Effector memory CD8-positive, alpha-beta T cell (primary cell): ENCODE measurements at regions not wholly inside any gene's neighbourhood (a gene's known extent, or its start where the extent isn't known, plus 50 kb on each side); places are given as distances from the start of the nearest gene placed in this dataset.

Source experiments
- ATAC-seq: fragments of 150-1000 bp; cut with Tn5 transposase; replicated peaks from 2 replicates; pipeline ENCODE4 v1.10.0; 2021; ENCODE audit warnings: mild to moderate bottlenecking, moderate library complexity
- DNase-seq, 3 experiments: peaks; one replicate each; pipeline ENCODE4 v3.0.0; 2021
- H3K27ac Mint-ChIP-seq, 2 donors: one replicate each; pipeline ENCODE4 v1.8.0; 2022; ENCODE audit warnings: mild to moderate bottlenecking in 2 of 2, mixed read lengths in 2 of 2, moderate library complexity in 2 of 2
- H3K27me3 Mint-ChIP-seq, 2 donors: one replicate each; pipeline ENCODE4 v1.8.0; 2022; ENCODE audit warnings: mixed read lengths in 2 of 2
- H3K36me3 Mint-ChIP-seq: one replicate; pipeline ENCODE4 v1.8.0; 2022; ENCODE audit warnings: mild to moderate bottlenecking, moderate library complexity, mixed read lengths; ENCODE audit not compliant: insufficient read depth
- H3K4me1 Mint-ChIP-seq, 2 donors: one replicate each; pipeline ENCODE4 v1.8.0; 2022; ENCODE audit warnings: low read depth in 2 of 2, mixed read lengths in 2 of 2
- H3K4me3 Mint-ChIP-seq, 2 donors: one replicate each; pipeline ENCODE4 v1.8.0; 2022; ENCODE audit warnings: mild to moderate bottlenecking in 2 of 2, mixed read lengths in 2 of 2, moderate library complexity in 2 of 2
- H3K9me3 Mint-ChIP-seq, 2 donors: one replicate each; pipeline ENCODE4 v1.8.0; 2022; ENCODE audit warnings: mixed read lengths in 2 of 2

DNA sequence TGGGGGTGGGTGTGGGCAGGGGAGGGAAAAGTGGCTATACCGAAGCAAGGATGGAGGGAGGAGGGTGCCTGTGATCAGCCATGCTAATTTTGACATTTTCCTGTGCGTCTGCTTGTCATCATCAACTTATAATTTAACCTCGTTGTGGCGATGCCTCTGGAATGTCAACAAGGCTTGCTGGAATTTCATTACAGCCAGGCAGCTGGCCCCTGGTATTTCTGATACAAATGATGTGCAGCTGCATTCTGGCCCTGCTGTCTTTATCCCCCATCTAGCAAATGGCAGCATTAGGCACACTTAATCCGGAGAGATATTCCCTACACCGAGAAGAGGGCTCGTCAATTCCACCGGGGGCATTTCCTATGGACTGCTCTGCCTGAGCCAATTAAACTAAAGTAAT, 278.3 kb upstream of the CCL2 start:
- DNase-seq (no peak), ATAC-seq (no peak)
- H3K36me3 Mint-ChIP-seq, result peaks cover 4% of the 10 kb centered on the region
- H3K4me1 Mint-ChIP-seq, result no peaks in the 10 kb centered on the region
- H3K27ac Mint-ChIP-seq, result no peak overlapping the region
- peaks cover 0 to 8% of the 10 kb centered on the region in 2 donors for H3K27me3 Mint-ChIP-seq
- no peaks in the 10 kb centered on the region for H3K9me3 Mint-ChIP-seq
- no peak overlapping the region for H3K4me3 Mint-ChIP-seq

DNA sequence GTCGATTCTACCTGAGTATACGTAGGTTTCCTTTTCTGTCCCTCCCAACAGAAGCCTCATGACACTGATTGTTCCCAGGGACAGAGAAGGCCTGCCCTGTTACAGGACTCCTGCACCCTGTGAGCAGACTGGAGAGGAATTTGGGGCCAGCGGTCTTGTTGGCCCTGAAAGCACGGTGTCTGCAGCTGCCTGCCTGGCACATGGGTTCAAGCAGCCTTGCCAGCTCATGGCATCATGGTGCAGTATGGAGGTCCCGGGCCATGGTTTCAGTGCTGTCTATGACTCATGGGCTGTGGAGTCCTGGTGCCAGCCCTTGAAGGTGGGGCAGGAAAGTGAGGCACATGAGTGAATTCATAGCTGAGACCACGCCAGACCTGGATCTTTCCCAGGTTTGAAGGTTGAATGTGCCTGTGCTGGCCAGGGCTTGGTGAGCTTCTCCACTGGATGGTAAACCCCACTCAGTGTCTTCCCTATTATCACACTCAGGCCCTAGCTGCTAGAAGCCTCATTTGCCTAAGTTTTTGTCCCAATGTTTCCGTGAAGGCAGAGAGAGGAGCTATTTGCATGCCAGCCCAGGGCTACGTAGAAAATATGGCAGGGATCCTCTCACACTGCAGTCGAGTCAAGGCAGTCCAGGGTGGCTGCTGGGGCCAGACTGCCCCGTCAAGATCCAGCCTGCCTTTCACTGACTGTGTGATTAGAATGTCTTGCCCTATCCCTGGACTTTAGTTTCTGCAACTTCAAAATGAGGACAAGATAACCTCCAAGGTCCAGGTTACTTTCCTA, 277.2 kb upstream of the CCL2 start:
- DNase-seq, result no peak
- peaks cover 4% of the 10 kb centered on the region for H3K36me3 Mint-ChIP-seq
- peaks cover 0 to 6% of the 10 kb centered on the region in 2 donors for H3K27me3 Mint-ChIP-seq
- peaks cover 0 to 1% of the 10 kb centered on the region in 2 donors for H3K4me1 Mint-ChIP-seq
- H3K9me3 Mint-ChIP-seq, result no peaks in the 10 kb centered on the region
- no peak for ATAC-seq
- no peak overlapping the region for H3K4me3 Mint-ChIP-seq
- no peak overlapping the region for H3K27ac Mint-ChIP-seq

DNA sequence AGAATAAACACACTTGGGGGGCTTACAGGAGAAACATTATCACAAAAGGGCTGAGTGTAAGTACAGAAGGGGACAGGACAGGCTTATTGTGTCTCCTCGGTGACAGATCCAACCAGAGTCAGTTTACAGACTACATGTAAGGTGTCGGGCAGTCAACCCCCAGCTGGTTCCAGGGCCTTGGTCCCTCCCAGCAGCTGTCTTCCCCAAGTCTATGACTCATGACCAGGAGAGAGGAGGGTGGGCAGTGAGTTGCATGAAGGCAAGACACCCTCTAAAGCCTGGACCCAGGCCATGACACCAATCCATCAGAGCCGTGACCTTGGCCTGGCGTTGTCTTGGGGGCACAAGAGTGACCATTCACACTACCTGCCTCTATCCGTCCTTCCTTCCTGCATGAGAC, 276.2 kb upstream of the CCL2 start:
- H3K36me3 Mint-ChIP-seq, result peaks cover 4% of the 10 kb centered on the region
- H3K4me1 Mint-ChIP-seq, result peaks cover 0 to 1% of the 10 kb centered on the region in 2 donors
- ATAC-seq, result no peak
- H3K27me3 Mint-ChIP-seq, result no peaks in the 10 kb centered on the region
- no peak for DNase-seq
- H3K9me3 Mint-ChIP-seq, result no peaks in the 10 kb centered on the region
- no peak overlapping the region for H3K4me3 Mint-ChIP-seq
- no peak overlapping the region for H3K27ac Mint-ChIP-seq

DNA sequence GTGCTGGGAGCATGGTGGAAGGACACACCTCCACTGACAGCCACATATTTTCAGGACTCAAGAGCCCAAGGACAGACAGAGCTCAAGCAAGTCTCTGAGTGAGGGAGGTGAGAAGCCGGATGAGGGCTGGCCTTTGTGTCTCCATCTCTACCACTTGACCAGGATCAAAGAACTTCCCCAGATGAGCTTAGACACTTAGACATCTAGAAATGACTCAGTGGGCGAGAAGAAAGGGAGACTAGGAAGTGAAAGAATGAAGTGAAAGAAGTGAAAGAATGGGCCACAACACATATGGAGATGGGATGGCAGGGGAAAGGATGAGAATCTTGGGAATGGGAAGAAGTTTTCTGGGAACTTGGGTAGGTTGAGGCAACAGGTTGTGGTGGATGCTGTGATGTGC, 274.9 kb upstream of the CCL2 start:
- Mint-ChIP-seq H3K4me1 (peaks cover 0 to 1% of the 10 kb centered on the region in 2 donors), H3K36me3 (no peaks in the 10 kb centered on the region), H3K27me3 (no peaks in the 10 kb centered on the region), H3K4me3 (no peak overlapping the region), H3K9me3 (no peaks in the 10 kb centered on the region), H3K27ac (no peak overlapping the region)
- no peak for DNase-seq
- ATAC-seq, result no peak

DNA sequence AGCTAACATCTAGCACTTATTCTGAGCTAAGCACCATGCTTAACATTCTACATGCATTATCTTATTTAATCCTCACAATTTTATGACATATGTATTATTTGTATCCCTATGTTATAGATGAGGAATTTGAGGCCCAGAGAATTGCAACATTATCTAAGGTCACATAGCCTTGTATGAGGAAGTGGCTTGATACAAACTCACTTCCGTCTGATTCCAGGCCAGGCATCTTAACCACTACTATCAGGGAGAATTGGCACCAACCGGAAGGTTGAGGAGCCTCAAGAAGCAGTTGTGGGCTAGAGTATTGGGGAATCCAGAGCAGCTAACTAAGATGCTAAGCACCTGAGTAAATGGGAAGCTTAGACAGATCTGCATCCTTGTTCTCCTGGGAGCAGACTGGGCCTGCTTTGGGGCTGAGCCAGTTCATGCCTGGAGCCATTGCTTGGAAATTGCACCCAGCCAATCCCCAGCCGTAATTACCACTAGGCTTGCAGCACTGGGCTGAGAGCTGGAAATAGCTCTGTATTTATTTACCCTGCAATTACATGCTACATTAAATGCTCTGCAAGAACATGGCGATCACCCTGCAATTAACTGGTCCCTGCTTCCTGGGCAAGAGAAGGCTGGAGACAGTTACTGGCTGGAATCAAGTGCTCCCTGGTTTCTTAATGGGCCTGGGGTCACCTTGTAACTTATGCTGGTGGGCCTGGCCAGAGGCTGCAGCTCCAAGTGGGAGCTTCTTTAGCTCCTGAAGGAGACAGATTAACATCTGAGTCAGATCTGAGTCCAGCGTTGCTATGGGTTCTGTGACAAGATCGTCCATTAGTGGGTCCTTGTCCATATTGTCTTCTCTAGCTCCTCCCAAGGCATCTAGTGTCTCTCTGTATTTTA, 273.1 kb upstream of the CCL2 start:
- ATAC-seq (no peak), DNase-seq (no peak)
- peaks cover 0 to under 1% of the 10 kb centered on the region in 2 donors for H3K27me3 Mint-ChIP-seq
- H3K36me3 Mint-ChIP-seq, result no peaks in the 10 kb centered on the region
- no peaks in the 10 kb centered on the region for H3K9me3 Mint-ChIP-seq
- no peak overlapping the region for H3K27ac Mint-ChIP-seq
- H3K4me3 Mint-ChIP-seq, result no peak overlapping the region
- H3K4me1 Mint-ChIP-seq, result peaks cover 0 to 1% of the 10 kb centered on the region in 2 donors

DNA sequence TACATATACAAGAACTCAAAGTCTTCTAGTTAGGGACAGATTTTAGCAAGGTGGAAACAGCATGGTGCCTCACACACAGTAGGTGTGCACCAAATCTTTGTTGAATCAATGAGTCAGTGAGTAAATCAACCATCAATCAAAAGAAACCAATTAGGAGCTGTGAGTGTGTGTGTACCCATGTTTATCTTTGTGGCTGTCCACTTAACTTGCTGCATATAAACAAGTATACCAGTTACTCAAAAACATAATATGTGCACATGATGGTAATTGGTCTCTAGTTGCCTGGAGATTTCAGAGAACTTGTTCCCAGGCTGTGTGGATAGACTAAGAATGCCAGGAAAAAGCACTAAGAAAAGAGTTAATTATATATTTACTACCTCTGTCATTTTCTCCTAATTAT, 272.2 kb upstream of the CCL2 start:
- ATAC-seq (no peak), DNase-seq (no peak)
- Mint-ChIP-seq H3K9me3 (no peaks in the 10 kb centered on the region), H3K4me3 (no peak overlapping the region), H3K36me3 (no peaks in the 10 kb centered on the region), H3K4me1 (peaks cover 0 to 1% of the 10 kb centered on the region in 2 donors), H3K27me3 (peaks cover 0 to 7% of the 10 kb centered on the region in 2 donors), H3K27ac (no peak overlapping the region)

DNA sequence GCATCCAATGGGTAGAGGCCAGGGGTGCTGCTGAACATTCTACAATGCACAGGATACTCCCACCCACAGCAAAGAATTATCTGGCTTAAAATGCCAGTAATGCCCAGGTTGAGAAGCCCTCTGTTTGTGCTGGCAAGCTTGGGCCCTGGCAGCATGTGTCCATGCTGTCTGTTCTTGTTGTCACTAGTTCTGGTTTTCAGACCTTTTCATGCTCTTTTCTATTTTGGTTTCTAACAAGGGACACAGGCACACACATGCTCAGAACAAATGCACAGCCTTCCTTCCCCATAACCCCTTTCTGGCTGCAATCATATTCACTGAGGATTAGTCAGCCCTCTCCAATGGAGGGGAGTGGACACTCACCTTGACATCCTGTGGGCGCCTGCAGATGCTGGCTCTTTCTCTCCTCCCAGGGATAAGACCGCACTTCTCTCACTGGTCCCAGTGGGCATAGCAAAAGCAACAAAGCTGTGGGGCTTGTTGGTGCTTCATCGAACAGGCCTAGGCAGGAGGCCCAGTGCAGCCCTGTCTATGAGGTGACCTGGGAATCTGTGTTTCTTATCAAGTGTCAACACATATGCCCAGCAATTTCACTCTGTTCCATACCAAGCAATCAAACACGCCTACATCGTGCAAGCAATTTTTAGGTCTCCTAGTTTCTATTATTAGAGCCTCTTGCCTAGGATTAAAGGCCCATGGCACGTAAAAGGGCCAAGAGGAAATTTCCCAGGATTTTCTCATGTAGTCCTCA, 271.1 kb upstream of the CCL2 start:
- Mint-ChIP-seq H3K4me3 (no peak overlapping the region), H3K9me3 (no peaks in the 10 kb centered on the region), H3K36me3 (no peaks in the 10 kb centered on the region), H3K4me1 (peaks cover 0 to 1% of the 10 kb centered on the region in 2 donors), H3K27ac (no peak overlapping the region), H3K27me3 (peaks cover 9 to 15% of the 10 kb centered on the region in 2 donors)
- ATAC-seq, result no peak
- DNase-seq, result no peak

DNA sequence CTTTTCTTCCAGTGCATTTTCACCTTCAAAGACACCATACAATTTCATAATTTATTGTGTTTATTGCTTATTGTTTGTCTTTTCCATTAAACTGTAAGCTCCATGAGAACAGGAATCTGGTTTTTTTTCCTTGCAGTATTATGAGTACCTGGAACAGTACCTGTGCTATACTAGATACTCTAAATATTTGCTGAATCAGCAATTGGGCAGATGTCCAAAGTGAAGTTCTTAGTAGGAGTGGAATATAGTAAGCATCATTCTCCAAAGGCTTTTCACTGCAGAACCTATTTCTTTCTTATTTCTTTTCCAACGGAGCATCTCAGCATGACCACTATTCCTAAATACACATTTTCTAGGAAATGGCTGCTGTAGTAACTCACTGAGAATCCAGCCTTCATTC, 269.0 kb upstream of the CCL2 start:
- H3K4me3 Mint-ChIP-seq, result no peak overlapping the region
- H3K36me3 Mint-ChIP-seq, result no peaks in the 10 kb centered on the region
- peaks cover 19 to 31% of the 10 kb centered on the region in 2 donors for H3K27me3 Mint-ChIP-seq
- H3K4me1 Mint-ChIP-seq, result peaks cover 0 to 1% of the 10 kb centered on the region in 2 donors
- H3K27ac Mint-ChIP-seq, result no peak overlapping the region
- no peaks in the 10 kb centered on the region for H3K9me3 Mint-ChIP-seq
- DNase-seq, result no peak
- ATAC-seq, result no peak

DNA sequence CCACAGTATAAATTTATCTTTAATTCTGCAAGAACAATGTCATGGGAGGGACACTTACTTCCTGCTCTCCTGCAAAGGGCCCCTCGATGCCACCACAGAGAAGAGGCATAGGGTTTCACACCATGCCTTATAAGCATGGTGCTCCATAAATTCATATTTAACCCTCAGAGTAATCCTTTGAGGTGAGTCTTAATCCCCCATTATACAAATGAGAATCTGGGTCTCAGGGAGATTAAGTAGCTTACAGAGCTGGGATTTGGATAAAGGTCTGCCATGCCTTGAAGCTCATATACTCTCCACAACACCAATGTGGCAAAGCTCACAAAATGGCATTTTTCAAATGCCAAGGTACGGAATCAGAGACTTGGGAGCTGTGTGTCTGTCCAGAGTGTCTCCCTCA, 268.5 kb upstream of the CCL2 start:
- H3K27ac Mint-ChIP-seq, result no peak overlapping the region
- no peaks in the 10 kb centered on the region for H3K36me3 Mint-ChIP-seq
- H3K4me1 Mint-ChIP-seq, result peaks cover 0 to 1% of the 10 kb centered on the region in 2 donors
- H3K9me3 Mint-ChIP-seq, result no peaks in the 10 kb centered on the region
- DNase-seq, result no peak
- no peak overlapping the region for H3K4me3 Mint-ChIP-seq
- peaks cover 19 to 31% of the 10 kb centered on the region in 2 donors for H3K27me3 Mint-ChIP-seq
- no peak for ATAC-seq

DNA sequence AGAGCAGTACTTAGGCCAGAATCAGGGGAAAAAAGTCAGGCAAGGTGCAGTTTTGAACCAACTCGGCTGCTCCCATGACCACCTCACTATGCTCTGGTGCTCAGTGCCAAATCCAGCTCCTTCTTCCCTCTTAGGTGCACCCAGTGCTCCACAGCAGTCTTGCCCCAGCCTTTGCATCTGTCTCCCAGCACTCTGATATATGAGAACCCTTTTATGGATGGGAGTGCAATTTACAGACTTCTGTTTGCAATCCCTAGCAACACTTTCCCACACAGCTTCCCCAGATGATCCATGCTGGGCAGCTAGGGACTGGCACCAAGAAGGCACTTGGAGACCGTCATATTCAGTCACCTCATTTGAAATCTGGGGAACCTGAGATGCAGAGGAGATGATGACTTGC, 267.9 kb upstream of the CCL2 start:
- DNase-seq (no peak), ATAC-seq (no peak)
- H3K36me3 Mint-ChIP-seq, result no peaks in the 10 kb centered on the region
- H3K27ac Mint-ChIP-seq, result no peak overlapping the region
- no peaks in the 10 kb centered on the region for H3K9me3 Mint-ChIP-seq
- peaks cover 19 to 31% of the 10 kb centered on the region in 2 donors for H3K27me3 Mint-ChIP-seq
- no peak overlapping the region for H3K4me3 Mint-ChIP-seq
- peaks cover 0 to 1% of the 10 kb centered on the region in 2 donors for H3K4me1 Mint-ChIP-seq

DNA sequence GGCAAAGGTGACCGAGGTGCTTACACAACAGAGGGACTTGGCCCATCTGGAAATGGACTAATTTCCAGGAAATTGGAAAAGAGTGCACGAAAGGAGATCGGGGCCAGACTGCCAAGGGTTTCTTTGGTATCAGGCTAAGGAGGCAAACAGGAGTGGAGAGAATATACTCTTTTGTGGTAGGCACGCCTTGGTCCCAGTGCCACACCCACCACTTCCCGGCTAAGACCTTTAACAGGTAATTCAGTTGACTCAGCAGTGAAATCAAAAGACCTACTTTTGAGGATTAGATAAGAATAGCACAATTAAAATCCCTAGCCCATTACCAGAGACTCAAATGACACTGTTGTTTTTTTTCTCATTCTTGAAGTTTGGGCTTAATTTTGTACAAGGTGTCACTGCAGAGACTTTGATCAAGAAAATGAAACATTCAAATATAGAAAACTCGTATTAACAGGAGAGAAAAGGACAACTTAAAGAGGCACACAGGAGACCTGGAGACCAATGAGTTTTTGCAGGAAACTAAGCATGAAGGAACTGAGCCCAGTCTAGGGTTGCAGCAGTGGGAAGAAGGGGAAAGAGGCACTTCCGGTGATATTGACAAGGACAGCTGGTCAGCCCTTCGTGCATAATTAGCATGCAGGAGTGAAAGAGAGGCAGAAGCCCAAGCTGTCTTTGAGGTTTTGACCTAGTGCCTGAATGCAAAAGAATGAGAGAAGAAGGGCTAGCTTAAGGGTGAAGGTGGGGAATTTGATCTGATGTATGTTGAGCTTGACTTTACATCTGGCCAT, 265.5 kb upstream of the CCL2 start:
- no peaks in the 10 kb centered on the region for H3K4me1 Mint-ChIP-seq
- peaks cover 19 to 31% of the 10 kb centered on the region in 2 donors for H3K27me3 Mint-ChIP-seq
- no peak for DNase-seq
- H3K9me3 Mint-ChIP-seq, result no peaks in the 10 kb centered on the region
- H3K36me3 Mint-ChIP-seq, result no peaks in the 10 kb centered on the region
- no peak for ATAC-seq
- no peak overlapping the region for H3K27ac Mint-ChIP-seq
- no peak overlapping the region for H3K4me3 Mint-ChIP-seq

DNA sequence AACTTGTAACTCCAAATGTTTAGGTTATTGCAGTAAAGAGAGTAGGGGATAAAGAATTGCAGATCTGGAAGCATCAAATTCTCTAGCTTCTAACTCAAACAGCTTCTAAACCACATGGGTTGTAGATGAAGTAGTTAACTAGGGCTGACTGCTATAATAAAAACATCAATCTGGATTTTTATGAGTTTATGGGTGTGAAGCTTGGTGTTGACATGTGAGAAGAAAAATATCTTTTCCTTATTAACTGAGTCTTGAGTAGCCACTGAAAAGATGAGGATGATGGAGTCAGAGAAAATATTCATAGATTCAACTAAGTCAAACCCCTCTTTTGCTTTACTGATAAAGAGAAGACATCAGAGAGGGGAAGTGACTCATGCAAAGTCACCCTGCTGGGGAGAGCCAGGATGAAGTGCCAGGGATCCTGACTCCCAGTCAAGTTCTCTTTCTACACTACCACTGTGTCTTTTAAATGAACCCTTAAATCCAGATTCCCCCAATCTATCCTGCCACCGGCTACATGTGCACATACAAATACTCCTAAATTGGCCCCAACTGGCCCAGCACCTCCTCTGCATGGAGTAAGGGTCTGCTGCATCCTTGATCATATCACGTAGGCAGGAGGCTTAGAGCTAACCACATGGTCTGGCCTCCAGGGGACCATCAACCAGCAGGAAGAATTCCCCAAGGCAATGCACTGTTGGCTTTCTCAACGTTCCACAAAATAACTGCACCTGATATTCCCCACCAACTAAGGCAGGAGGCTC, 264.0 kb upstream of the CCL2 start:
- no peak for ATAC-seq
- Mint-ChIP-seq H3K4me3 (no peak overlapping the region), H3K27me3 (peaks cover 19 to 31% of the 10 kb centered on the region in 2 donors), H3K4me1 (no peaks in the 10 kb centered on the region), H3K9me3 (no peaks in the 10 kb centered on the region), H3K27ac (no peak overlapping the region), H3K36me3 (no peaks in the 10 kb centered on the region)
- DNase-seq, result no peak
